Activated naive CD8-positive, alpha-beta T cell treated with anti-CD3 and anti-CD28 coated beads, Interleukin-2, amount 10 ng/mL, durations not matched to agents 7 days and 5 days (primary cell): ENCODE measurements at regions not wholly inside any gene's neighbourhood (a gene's known extent, or its start where the extent isn't known, plus 50 kb on each side); places are given as distances from the start of the nearest gene placed in this dataset.
A peak's percentile ranks its signal among the peaks of the same experiment; 100 is the strongest.

Experiments
- ATAC-seq: fragments of 150-1000 bp; cut with Tn5 transposase; one replicate; pipeline ENCODE4 v1.10.0; 2021; ENCODE audit warnings: low read depth, moderate library complexity
- POLR2A ChIA-PET: fragments of 350-600 bp; sonication (Branson Sonifier 250); formaldehyde crosslinking; loops from one replicate; lab custom pipeline; 2021; ENCODE audit warnings: antibody characterized with exemption; lab: Charles Lee
- DNase-seq: peaks from one replicate; pipeline ENCODE4 v3.0.0; 2021
- H3K27ac Mint-ChIP-seq: one replicate; pipeline ENCODE4 v1.8.0; 2022; ENCODE audit warnings: mild to moderate bottlenecking, mixed read lengths
- H3K27me3 Mint-ChIP-seq: one replicate; pipeline ENCODE4 v1.8.0; 2022; ENCODE audit warnings: mild to moderate bottlenecking, moderate library complexity, mixed read lengths
- H3K36me3 Mint-ChIP-seq: one replicate; pipeline ENCODE4 v1.8.0; 2021; ENCODE audit warnings: mild to moderate bottlenecking, mixed read lengths
- H3K4me1 Mint-ChIP-seq: one replicate; pipeline ENCODE4 v1.8.0; 2021; ENCODE audit warnings: mixed read lengths
- H3K4me3 Mint-ChIP-seq: one replicate; pipeline ENCODE4 v1.8.0; 2022; ENCODE audit warnings: mild to moderate bottlenecking, moderate library complexity, mixed read lengths
- H3K9me3 Mint-ChIP-seq: one replicate; pipeline ENCODE4 v1.8.0; 2021; ENCODE audit warnings: mixed read lengths

DNA sequence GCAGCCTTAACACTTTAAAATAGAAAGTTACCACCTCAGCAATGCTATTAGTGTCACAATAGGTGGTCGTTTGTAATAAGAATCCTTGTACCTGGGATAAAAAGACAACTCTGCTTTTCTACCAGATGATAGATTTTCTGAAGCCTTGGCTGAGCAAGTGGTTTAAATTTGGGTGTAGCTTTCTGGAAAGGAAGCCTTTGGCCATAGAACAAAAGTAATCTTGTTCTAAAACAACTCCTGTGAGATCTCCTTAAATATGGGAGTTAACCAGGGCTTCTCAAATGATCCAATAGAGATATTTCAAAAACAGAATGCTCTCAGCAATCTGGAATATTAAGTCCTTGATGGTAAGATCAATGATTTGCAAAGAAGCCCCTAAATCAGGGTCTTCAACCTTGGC lies 261.6 kb downstream of the ZNF516 start:
- DNase-seq: no peak
- Mint-ChIP-seq H3K27me3 (peaks cover 2% of the 10 kb centered on the region), H3K4me3 (no peak overlapping the region), H3K27ac (no peak overlapping the region), H3K4me1 (no peaks in the 10 kb centered on the region), H3K36me3 (no peaks in the 10 kb centered on the region), H3K9me3 (no peaks in the 10 kb centered on the region)
- POLR2A ChIA-PET: no interaction called here
- no peak for ATAC-seq

DNA sequence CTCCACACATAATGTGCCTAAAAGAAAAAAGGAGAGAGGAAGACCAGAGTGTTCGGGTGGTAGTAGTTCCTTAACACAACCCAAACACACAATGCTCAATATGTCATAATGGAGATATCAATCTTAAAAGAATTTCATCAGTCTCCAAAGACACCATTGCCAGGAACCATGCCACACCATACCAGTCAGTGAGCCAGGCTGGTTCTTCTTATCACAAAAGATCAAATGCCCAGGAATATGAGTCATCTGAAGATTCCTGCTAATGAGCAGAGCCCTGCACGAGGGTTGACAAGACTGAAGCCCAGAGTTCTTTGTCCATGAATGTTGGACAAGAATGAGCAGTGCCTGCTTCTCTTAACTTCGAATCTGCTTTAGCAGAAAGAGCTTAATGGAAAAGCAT lies 262.3 kb downstream of the ZNF516 start:
- POLR2A ChIA-PET: no interaction called here
- no peak overlapping the region for H3K4me3 Mint-ChIP-seq

DNA sequence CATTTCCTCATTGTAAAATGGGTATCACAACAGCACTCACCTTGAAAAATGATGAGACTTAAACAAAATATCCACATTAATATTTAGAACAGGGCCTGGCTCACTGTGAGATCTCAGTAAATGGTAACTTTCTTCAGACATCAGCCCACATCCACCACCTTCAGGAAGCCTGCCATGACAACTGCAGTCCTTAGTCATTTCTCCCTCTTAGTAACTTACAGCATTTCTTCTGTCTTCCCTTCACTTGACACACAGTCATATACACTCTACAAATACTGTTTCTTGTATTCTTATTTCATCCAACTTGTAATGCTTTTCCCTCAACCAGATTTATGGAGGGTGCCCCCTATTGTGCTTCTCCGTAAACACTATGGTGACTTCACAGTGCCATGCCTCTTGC lies 263.0 kb downstream of the ZNF516 start:
- no peak for ATAC-seq
- Mint-ChIP-seq H3K9me3 (no peaks in the 10 kb centered on the region), H3K27ac (no peak overlapping the region), H3K4me1 (no peaks in the 10 kb centered on the region), H3K36me3 (no peaks in the 10 kb centered on the region), H3K27me3 (peaks cover 5% of the 10 kb centered on the region), H3K4me3 (no peak overlapping the region)
- POLR2A ChIA-PET: no interaction called here
- DNase-seq: no peak

More for the DNA sequence above, 262.3 kb downstream of the ZNF516 start:
- no peaks in the 10 kb centered on the region for H3K9me3 Mint-ChIP-seq
- DNase-seq (no peak), ATAC-seq (no peak)
- H3K27me3 Mint-ChIP-seq: peaks cover 3% of the 10 kb centered on the region
- H3K4me1 Mint-ChIP-seq: no peaks in the 10 kb centered on the region
- H3K36me3 Mint-ChIP-seq: no peaks in the 10 kb centered on the region
- H3K27ac Mint-ChIP-seq: no peak overlapping the region

DNA sequence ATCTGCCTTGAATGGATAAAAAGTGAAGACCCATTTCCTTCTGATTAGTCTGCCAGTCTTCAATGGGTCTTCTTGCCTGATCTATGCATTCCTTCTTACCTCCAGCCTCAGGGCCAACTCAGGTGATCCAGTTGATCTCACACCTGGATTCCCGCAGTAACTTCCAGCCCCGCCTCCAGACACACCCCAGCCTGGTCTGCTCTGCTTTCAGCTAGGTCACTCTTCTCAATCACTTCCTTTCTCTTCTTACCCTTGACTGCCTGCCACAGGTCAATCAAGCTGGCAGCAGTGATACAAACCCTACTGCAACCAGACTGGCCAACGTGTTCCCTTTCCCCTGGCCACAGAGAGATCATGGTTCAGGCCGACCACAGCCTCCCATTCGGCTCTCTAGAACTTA lies 263.6 kb downstream of the ZNF516 start:
- no peaks in the 10 kb centered on the region for H3K36me3 Mint-ChIP-seq
- no peak overlapping the region for H3K27ac Mint-ChIP-seq
- H3K27me3 Mint-ChIP-seq: peaks cover 5% of the 10 kb centered on the region
- H3K4me1 Mint-ChIP-seq: no peaks in the 10 kb centered on the region
- DNase-seq: no peak
- no peaks in the 10 kb centered on the region for H3K9me3 Mint-ChIP-seq
- POLR2A ChIA-PET: no interaction called here
- H3K4me3 Mint-ChIP-seq: no peak overlapping the region
- no peak for ATAC-seq

DNA sequence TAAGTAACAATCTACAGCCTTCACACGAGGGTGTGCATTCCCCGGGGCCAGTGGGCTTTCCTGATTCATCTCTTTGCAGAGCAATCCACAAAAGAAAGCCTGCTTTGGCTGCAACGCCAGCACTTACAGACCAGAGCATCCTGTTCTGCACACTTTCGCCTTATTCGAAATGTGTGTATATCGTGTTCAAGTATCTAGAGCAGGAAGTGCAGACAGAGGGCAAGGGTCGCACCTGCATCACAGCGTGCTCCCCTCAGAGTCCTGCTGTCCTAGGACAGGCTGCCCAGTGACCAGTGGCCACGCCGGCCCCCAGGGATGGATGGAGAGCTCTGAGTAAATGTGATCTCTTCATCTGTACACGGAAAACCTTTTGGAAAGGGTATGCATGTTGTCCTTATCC lies 264.3 kb downstream of the ZNF516 start:
- Mint-ChIP-seq H3K36me3 (no peaks in the 10 kb centered on the region), H3K4me3 (no peak overlapping the region), H3K27ac (no peak overlapping the region), H3K9me3 (no peaks in the 10 kb centered on the region), H3K27me3 (peaks cover 4% of the 10 kb centered on the region), H3K4me1 (no peaks in the 10 kb centered on the region)
- ATAC-seq (no peak), DNase-seq (no peak)
- POLR2A ChIA-PET: no interaction called here

DNA sequence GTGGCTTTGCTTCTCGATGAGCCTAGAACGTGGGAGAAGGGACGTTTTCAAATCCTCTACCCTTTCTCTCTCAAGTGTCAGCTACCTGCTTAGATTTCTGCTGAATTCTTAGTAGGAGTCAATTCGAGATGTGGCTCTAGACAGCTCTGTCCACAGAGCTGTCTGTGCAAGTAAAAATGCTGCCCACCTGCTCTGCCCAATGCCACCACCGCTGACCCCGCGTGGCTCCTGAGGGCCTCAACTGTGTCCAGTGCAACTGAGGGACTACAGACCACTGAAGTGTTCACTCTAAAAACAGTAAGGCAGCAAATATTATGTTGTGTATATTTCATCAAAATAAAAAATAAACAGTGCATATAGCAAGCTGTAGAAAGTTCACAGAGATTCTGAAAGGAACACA lies 266.3 kb downstream of the ZNF516 start:
- Mint-ChIP-seq H3K4me1 (no peaks in the 10 kb centered on the region), H3K4me3 (no peak overlapping the region), H3K36me3 (no peaks in the 10 kb centered on the region), H3K9me3 (no peaks in the 10 kb centered on the region), H3K27ac (no peak overlapping the region), H3K27me3 (peaks cover 4% of the 10 kb centered on the region)
- ATAC-seq (no peak), DNase-seq (no peak)
- POLR2A ChIA-PET: no interaction called here

DNA sequence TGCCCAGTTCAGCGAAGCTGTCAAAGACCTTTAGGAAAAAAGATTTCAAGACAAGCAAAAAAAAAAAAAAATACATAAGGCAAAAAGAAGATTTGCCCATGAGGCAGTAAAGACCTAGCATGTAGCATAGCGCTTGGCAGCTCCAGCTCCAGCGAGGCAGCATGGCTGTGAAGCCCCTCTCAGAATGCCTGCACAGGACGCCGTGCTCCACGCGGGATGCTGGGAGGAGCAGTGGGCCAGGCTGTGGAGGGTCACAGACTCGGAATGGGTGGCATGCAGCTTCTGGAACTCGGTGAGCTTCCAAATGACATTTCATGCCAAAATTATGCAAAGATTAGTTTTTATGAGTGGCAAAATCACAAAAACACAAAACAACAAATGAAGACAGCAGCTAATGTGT lies 267.3 kb downstream of the ZNF516 start:
- no peak overlapping the region for H3K4me3 Mint-ChIP-seq
- peaks cover 4% of the 10 kb centered on the region for H3K27me3 Mint-ChIP-seq
- H3K36me3 Mint-ChIP-seq: no peaks in the 10 kb centered on the region
- no peaks in the 10 kb centered on the region for H3K4me1 Mint-ChIP-seq
- DNase-seq (no peak), ATAC-seq (no peak)
- no peak overlapping the region for H3K27ac Mint-ChIP-seq
- POLR2A ChIA-PET: no interaction called here
- no peaks in the 10 kb centered on the region for H3K9me3 Mint-ChIP-seq

DNA sequence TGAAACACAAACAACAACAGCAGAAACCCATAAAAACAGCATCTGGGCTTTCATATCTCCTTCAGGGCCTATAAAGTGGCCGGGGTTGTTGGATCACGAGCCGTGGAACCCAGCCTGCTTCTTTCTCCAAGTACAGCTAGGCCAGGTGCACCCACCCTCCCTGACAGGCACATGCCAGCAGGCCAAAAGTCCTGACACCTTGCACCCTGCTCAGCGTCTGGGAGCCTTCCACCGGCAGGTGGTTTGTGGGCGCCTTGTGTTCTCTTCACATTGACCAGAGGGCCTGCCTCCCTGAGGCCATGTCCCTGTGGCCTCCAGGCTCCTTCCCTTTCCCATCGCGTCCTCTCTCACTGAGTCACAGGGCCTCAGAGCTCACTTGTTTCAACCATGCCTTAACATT lies 271.6 kb downstream of the ZNF516 start:
- Mint-ChIP-seq H3K27me3 (peaks cover 4% of the 10 kb centered on the region), H3K4me1 (no peaks in the 10 kb centered on the region), H3K4me3 (no peak overlapping the region), H3K36me3 (no peaks in the 10 kb centered on the region), H3K9me3 (no peaks in the 10 kb centered on the region), H3K27ac (no peak overlapping the region)
- ATAC-seq: no peak
- POLR2A ChIA-PET: no interaction called here
- no peak for DNase-seq

DNA sequence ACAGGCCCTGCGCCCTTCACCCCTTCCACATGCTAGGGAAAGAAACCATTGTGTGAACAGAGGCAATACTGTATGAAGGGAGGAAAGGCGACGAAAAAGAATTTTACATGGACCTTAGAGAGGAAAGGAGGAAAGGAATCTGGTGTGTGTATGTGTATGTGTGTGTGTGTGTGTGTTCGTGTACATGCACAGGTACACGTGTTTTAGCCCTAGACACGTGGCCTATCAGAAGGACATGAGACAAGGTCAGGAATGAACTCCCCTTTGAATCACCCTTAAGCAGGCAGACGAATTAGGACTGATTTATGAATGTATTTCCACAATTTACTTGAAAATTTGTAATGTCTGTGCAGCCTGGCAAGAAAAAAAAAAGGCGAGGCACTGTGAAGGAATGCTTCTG lies 276.0 kb downstream of the ZNF516 start:
- POLR2A ChIA-PET: no interaction called here
- Mint-ChIP-seq H3K4me3 (no peak overlapping the region), H3K27ac (no peak overlapping the region), H3K9me3 (no peaks in the 10 kb centered on the region), H3K4me1 (peaks cover 2% of the 10 kb centered on the region), H3K27me3 (peaks cover 5% of the 10 kb centered on the region), H3K36me3 (no peaks in the 10 kb centered on the region)
- ATAC-seq (no peak), DNase-seq (no peak)

DNA sequence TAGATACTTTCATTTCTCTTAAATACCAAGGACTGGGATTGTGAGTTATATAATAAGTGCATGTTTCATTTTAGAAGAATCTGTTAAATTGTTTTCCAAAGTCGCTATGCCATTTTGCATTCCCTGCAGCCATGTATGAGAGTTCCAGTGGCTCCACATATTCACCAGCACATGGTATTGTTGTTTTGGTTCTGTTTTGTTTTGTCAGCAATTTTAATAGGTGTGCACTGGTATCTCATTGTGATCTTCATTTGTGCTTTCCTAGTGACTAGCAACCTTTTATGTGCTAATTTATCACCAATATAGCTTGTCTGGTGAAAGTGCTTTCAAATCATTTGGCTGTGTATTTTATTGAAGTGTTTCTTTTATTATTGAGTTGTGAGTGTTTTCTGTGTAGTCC lies 278.9 kb downstream of the ZNF516 start:
- POLR2A ChIA-PET: no interaction called here
- Mint-ChIP-seq H3K27ac (no peak overlapping the region), H3K27me3 (peaks cover 11% of the 10 kb centered on the region), H3K4me1 (peaks cover 11% of the 10 kb centered on the region), H3K9me3 (no peaks in the 10 kb centered on the region), H3K36me3 (no peaks in the 10 kb centered on the region), H3K4me3 (no peak overlapping the region)
- ATAC-seq (no peak), DNase-seq (no peak)

DNA sequence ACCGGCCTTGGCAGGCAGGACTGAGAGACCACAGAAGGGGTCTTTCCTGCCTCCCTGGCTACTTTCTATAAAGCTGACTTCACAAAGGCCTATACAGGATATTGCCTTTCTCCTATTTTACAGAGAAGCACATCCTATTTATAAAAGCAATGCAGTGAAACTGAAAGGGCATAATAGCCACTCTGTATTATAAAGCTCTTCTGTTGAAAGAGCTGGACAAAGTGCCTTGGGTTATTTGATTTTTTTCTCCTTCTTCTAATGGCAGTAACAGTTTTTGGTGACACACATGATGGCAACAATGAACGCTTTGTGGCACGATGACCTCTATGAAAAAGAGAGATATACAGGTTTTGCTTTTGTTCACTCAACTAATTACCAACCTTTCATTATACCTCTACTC lies 281.1 kb downstream of the ZNF516 start:
- H3K4me3 Mint-ChIP-seq: no peak overlapping the region
- H3K36me3 Mint-ChIP-seq: no peaks in the 10 kb centered on the region
- peaks cover 15% of the 10 kb centered on the region for H3K27me3 Mint-ChIP-seq
- POLR2A ChIA-PET: no interaction called here
- ATAC-seq (no peak), DNase-seq (no peak)
- H3K9me3 Mint-ChIP-seq: no peaks in the 10 kb centered on the region
- no peak overlapping the region for H3K27ac Mint-ChIP-seq
- peaks cover 13% of the 10 kb centered on the region for H3K4me1 Mint-ChIP-seq

DNA sequence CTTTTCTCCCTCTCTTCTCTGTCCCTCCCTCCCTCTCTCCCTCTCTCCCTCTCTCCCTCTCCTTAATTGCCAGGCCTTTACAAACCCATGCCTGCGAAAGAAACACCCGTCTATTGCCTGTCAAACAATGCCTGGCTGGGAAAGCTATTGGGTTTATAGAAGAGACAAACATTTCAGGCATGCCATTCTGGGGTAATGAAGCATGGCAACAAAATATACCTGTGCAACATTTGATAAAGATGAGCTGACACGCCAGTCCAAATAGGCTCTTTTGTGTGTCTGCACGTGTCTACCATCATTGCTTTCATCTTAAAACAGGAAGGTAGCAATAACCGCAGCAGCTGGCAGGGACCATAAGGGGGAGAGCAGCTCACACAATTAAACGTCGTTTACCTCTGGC lies 282.1 kb downstream of the ZNF516 start:
- POLR2A ChIA-PET: no interaction called here
- H3K4me3 Mint-ChIP-seq: no peak overlapping the region
- no peak for DNase-seq
- no peaks in the 10 kb centered on the region for H3K36me3 Mint-ChIP-seq
- H3K27ac Mint-ChIP-seq: no peak overlapping the region
- peaks cover 17% of the 10 kb centered on the region for H3K27me3 Mint-ChIP-seq
- no peaks in the 10 kb centered on the region for H3K9me3 Mint-ChIP-seq
- peaks cover 15% of the 10 kb centered on the region for H3K4me1 Mint-ChIP-seq
- ATAC-seq: peak; percentile 56

DNA sequence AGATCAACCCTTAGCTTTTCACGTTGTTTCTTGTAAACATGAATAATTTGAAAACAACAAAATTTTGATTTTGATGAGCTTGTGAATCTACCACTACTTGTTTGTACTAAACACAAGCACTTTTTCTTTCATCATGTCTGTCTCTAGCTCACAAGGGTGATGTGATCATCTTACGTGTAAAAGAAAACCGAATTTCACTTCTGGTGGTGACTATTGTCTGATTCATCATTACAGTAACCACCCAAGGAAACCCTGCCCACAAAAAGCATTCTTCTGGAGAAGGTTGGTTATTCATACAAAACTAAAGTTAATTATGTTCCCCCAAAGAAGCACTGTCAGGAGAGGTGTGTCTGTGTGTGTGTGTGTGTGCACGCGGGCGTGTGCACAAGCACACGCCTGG lies 285.4 kb downstream of the ZNF516 start:
- no peaks in the 10 kb centered on the region for H3K9me3 Mint-ChIP-seq

DNA sequence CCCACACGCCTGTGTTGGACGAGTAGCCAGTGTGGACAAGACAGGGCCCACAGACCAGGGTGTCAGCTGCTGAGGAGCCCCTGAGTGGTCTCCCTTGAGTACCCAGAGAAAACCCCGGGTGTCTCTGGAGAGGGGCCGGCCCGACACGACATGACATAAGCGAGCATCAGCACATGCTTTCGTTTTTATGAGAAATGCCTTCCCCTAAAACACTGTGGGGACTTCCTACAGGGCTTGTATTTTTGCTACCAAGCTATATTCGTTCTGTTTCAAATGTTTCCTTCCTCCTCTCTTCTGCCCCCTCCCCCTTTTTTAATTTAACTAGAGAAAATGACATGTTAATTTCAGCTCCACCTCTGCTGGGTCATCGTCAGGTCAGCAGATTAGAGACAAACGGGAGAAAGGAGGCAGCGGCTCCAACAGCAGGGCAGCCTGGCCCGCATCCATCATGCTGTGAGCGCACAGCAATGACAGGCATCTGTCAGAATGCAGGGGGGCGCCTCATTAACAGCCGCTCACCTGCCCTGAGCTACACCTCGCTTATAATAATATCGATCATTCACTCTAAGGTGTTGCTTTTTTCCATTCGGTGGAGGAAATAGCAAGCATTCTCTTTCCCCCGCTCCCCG lies 286.2 kb downstream of the ZNF516 start:
- Mint-ChIP-seq H3K4me3 (peak overlapping the region; percentile 46), H3K27me3 (peaks cover 14% of the 10 kb centered on the region), H3K4me1 (peaks cover 12% of the 10 kb centered on the region), H3K27ac (peak overlapping the region; percentile 24), H3K36me3 (no peaks in the 10 kb centered on the region), H3K9me3 (no peaks in the 10 kb centered on the region)
- peak; percentile 26 for ATAC-seq
- no peak for DNase-seq
- POLR2A ChIA-PET: no interaction called here

More for the DNA sequence above, 285.4 kb downstream of the ZNF516 start:
- DNase-seq: no peak
- Mint-ChIP-seq H3K36me3 (no peaks in the 10 kb centered on the region), H3K27ac (no peak overlapping the region), H3K4me3 (no peak overlapping the region), H3K27me3 (peaks cover 16% of the 10 kb centered on the region), H3K4me1 (peaks cover 15% of the 10 kb centered on the region)
- no peak for ATAC-seq
- POLR2A ChIA-PET: no interaction called here

DNA sequence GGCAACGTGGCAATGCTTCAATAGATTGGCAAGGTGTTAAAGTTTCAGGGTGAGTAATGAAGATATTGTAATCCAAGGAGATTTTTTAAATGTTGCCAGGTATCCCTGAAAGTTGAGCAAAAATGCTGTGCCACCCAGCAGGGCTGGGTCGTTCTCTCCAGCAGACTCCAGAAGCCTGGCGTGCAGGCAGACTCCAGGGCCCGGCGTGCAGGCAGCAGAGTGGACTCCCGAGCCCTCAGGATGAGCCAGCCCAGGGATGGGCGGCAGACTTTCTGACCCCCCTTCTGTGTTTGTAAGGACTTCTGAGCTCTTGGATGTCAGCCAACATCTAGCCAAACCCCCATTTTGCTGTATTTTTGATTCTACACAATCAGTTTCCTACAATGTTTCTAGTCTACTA lies 289.1 kb downstream of the ZNF516 start:
- ATAC-seq: no peak
- peaks cover 1% of the 10 kb centered on the region for H3K9me3 Mint-ChIP-seq
- no peak overlapping the region for H3K4me3 Mint-ChIP-seq
- POLR2A ChIA-PET: no interaction called here
- peaks cover 17% of the 10 kb centered on the region for H3K27me3 Mint-ChIP-seq
- no peaks in the 10 kb centered on the region for H3K36me3 Mint-ChIP-seq
- H3K4me1 Mint-ChIP-seq: peaks cover 4% of the 10 kb centered on the region
- H3K27ac Mint-ChIP-seq: no peak overlapping the region
- DNase-seq: no peak
